Astrocyte (in vitro differentiated cells and primary cell): ENCODE measurements at regions not wholly inside any gene's neighbourhood (a gene's known extent, or its start where the extent isn't known, plus 50 kb on each side); places are given as distances from the start of the nearest gene placed in this dataset.

ENCODE experiments used
- DNase-seq: peaks from one replicate; pipeline ENCODE4 v3.0.0-alpha.2; 2010; ENCODE audit warnings: low read depth
- FAIRE-seq: peaks from 2 replicates; lab custom pipeline; 2011; peaks lifted over from hg19 to GRCh38; lab: Jason Lieb, UNC
- H2AFZ ChIP-seq: 2 replicates; pipeline ENCODE4 v1.6.0; 2012; ENCODE audit warnings: low read depth, low read length, inconsistent platforms
- H3K27ac ChIP-seq: 2 replicates; pipeline ENCODE4 v1.5.1; 2011; ENCODE audit warnings: low read depth, low read length, inconsistent platforms
- H3K27me3 ChIP-seq: 2 replicates; pipeline ENCODE4 v1.6.0; 2011; ENCODE audit warnings: low read length, inconsistent platforms; ENCODE audit not compliant: insufficient read depth
- H3K36me3 ChIP-seq: 2 replicates; pipeline ENCODE4 v1.5.1; 2011; ENCODE audit warnings: low read length, inconsistent platforms; ENCODE audit not compliant: insufficient read depth
- H3K4me1 ChIP-seq: 2 replicates; pipeline ENCODE4 v1.5.1; 2011; ENCODE audit warnings: low read length, inconsistent platforms; ENCODE audit not compliant: insufficient read depth
- H3K4me2 ChIP-seq: 2 replicates; pipeline ENCODE4 v1.6.0; 2012; ENCODE audit warnings: low read length, inconsistent platforms
- H3K4me3 ChIP-seq: 2 replicates; pipeline ENCODE4 v1.5.1; 2011; ENCODE audit warnings: low read depth, mild to moderate bottlenecking, low read length, inconsistent platforms; ENCODE audit not compliant: insufficient read depth
- H3K79me2 ChIP-seq: 2 replicates; pipeline ENCODE4 v1.6.0; 2012; ENCODE audit warnings: mild to moderate bottlenecking, low read length, inconsistent platforms; ENCODE audit not compliant: insufficient read depth
- H3K9ac ChIP-seq: 2 replicates; pipeline ENCODE4 v1.6.0; 2012; ENCODE audit warnings: mild to moderate bottlenecking, low read length, inconsistent platforms
- H3K9me3 ChIP-seq: 2 replicates; pipeline ENCODE4 v1.5.1; 2012; ENCODE audit warnings: low read depth, mild to moderate bottlenecking, low read length, inconsistent platforms; ENCODE audit not compliant: insufficient read depth
- H4K20me1 ChIP-seq: 2 replicates; pipeline ENCODE4 v1.6.0; 2012; ENCODE audit warnings: low read length, inconsistent platforms; ENCODE audit not compliant: insufficient read depth
- H3K27ac Mint-ChIP-seq: one replicate; pipeline ENCODE4 v1.8.0; 2021; ENCODE audit warnings: mild to moderate bottlenecking, mixed read lengths; ENCODE audit not compliant: unreplicated experiment
- H3K27me3 Mint-ChIP-seq: one replicate; pipeline ENCODE4 v1.8.0; 2021; ENCODE audit warnings: low read depth, mixed read lengths; ENCODE audit not compliant: unreplicated experiment
- H3K36me3 Mint-ChIP-seq: one replicate; pipeline ENCODE4 v1.8.0; 2021; ENCODE audit warnings: low read depth, mixed read lengths; ENCODE audit not compliant: unreplicated experiment
- H3K4me1 Mint-ChIP-seq: one replicate; pipeline ENCODE4 v1.8.0; 2021; ENCODE audit warnings: low read depth, mixed read lengths; ENCODE audit not compliant: unreplicated experiment
- H3K4me3 Mint-ChIP-seq: one replicate; pipeline ENCODE4 v1.8.0; 2021; ENCODE audit warnings: mild to moderate bottlenecking, moderate library complexity, mixed read lengths; ENCODE audit not compliant: unreplicated experiment
- H3K9me3 Mint-ChIP-seq: one replicate; pipeline ENCODE4 v1.8.0; 2021; ENCODE audit warnings: mild to moderate bottlenecking, mixed read lengths; ENCODE audit not compliant: unreplicated experiment
- CTCF ChIP-seq: IDR thresholded peaks from 2 replicates; pipeline ENCODE4 v1.5.1; 2011; ENCODE audit warnings: low read depth, mild to moderate bottlenecking, inconsistent platforms, low read length, moderate library complexity; ENCODE audit not compliant: insufficient read depth
- EZH2 ChIP-seq: IDR thresholded peaks from 2 replicates; pipeline ENCODE4 v1.6.1; 2012; ENCODE audit warnings: mild to moderate bottlenecking, low read length, inconsistent platforms; ENCODE audit not compliant: insufficient read depth

DNA sequence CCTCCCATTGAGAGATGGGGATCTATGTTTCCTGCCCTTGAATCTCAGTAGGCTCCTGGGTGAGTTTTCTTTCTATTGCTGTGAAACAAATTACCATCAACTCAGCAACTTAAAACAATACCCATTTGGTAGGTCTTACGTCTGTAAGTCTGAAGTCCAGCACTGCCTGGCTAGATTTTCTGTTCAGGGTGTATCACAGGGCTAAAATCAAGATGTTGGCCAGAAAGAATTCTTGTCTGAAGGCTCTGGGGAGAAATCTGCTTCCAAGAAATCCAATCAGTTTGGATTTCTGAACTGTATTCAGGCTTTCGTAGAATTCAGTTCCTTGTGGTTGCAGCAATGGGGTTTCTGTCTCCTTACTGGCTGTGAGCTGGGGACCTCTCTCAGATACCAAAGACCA lies 99.6 kb upstream of the SLC24A3 start:
- H3K36me3 Mint-ChIP-seq = no peaks in the 10 kb centered on the region
- no peak overlapping the region for H3K4me2 ChIP-seq

DNA sequence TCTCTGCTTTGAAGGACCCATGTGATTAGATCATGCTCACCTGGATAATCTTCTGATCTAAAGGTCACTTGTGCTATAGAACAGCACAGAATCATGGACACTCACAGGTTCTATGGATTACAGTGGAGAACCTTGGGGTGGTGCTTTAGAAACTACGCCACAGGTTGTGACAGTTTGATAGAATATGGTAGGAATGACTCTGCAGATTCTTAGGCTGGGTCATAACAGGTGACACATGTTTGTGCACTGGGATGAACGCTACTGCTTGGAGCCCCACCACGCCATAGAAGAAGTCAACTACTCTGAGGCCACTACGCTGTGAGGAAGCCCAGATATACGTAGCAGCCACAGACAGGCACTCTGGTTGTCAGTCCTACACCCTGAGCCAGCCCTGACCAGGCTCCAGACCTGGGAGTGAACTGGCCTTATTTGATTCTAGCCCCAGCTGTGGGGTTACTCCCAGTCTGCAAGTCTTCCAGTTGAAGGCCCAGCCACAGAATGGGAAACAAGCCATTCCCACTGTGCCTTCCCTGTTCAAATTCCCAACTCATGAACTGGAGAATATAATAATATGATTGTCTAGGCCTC lies 99.0 kb upstream of the SLC24A3 start:
- no peaks in the 10 kb centered on the region for H3K36me3 ChIP-seq
- no peaks in the 10 kb centered on the region for H3K4me1 ChIP-seq
- H3K9ac ChIP-seq = no peak overlapping the region
- H3K27ac ChIP-seq = no peak overlapping the region
- H3K27me3 ChIP-seq = no peaks in the 10 kb centered on the region
- DNase-seq = no peak
- TF ChIP-seq CTCF (no peak), EZH2 (no peak)
- H3K4me3 ChIP-seq = no peak overlapping the region
- no peaks in the 10 kb centered on the region for H3K27me3 Mint-ChIP-seq
- no peak overlapping the region for H2AFZ ChIP-seq
- no peak for FAIRE-seq
- no peaks in the 10 kb centered on the region for H3K79me2 ChIP-seq
- no peak overlapping the region for H3K4me3 Mint-ChIP-seq
- no peaks in the 10 kb centered on the region for H3K4me1 Mint-ChIP-seq
- no peak overlapping the region for H3K4me2 ChIP-seq
- no peaks in the 10 kb centered on the region for H3K36me3 Mint-ChIP-seq
- H3K27ac Mint-ChIP-seq = no peak overlapping the region
- H3K9me3 Mint-ChIP-seq = no peaks in the 10 kb centered on the region
- H3K9me3 ChIP-seq = peaks cover 4% of the 10 kb centered on the region
- no peaks in the 10 kb centered on the region for H4K20me1 ChIP-seq

More for the DNA sequence above, 99.6 kb upstream of the SLC24A3 start:
- H3K79me2 ChIP-seq = no peaks in the 10 kb centered on the region
- TF ChIP-seq EZH2 = no peak
- TF ChIP-seq CTCF = no peak
- peaks cover 8% of the 10 kb centered on the region for H3K9me3 ChIP-seq
- no peak overlapping the region for H3K4me3 Mint-ChIP-seq
- no peaks in the 10 kb centered on the region for H3K36me3 ChIP-seq
- no peak overlapping the region for H3K27ac ChIP-seq
- H2AFZ ChIP-seq = no peak overlapping the region
- H3K9me3 Mint-ChIP-seq = peaks cover 2% of the 10 kb centered on the region
- DNase-seq = no peak
- no peak overlapping the region for H3K4me3 ChIP-seq
- no peak overlapping the region for H3K9ac ChIP-seq
- no peak overlapping the region for H3K27ac Mint-ChIP-seq
- H4K20me1 ChIP-seq = no peaks in the 10 kb centered on the region
- no peaks in the 10 kb centered on the region for H3K4me1 ChIP-seq
- no peak for FAIRE-seq
- no peaks in the 10 kb centered on the region for H3K27me3 ChIP-seq
- no peaks in the 10 kb centered on the region for H3K4me1 Mint-ChIP-seq
- H3K27me3 Mint-ChIP-seq = no peaks in the 10 kb centered on the region

DNA sequence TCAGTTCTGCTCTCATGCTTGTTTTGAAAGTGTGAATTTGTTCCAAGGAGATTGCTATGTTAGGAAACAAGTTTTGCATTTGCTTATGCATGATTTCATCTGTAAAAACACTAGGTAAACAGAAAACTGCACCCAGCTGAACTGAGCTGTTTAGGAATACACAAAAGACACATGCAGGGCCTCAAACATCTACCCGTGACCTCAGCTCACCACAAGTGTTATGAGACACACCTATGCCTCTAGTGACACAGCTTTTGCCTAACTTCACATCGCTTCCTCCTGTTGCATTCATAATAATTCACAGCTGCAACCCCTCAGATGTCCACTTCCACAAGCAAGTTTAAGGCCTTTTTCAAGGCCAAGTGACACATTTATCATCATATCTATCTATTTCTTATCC lies 98.0 kb upstream of the SLC24A3 start:
- Histone ChIP-seq H3K27me3 (no peaks in the 10 kb centered on the region), H3K36me3 (no peaks in the 10 kb centered on the region), H3K4me1 (no peaks in the 10 kb centered on the region), H3K4me3 (no peak overlapping the region), H4K20me1 (no peaks in the 10 kb centered on the region), H3K9ac (no peak overlapping the region), H3K4me2 (no peak overlapping the region), H3K27ac (no peak overlapping the region), H3K9me3 (peaks cover 4% of the 10 kb centered on the region), H2AFZ (no peak overlapping the region), H3K79me2 (no peaks in the 10 kb centered on the region)
- no peak for TF ChIP-seq CTCF
- no peak for TF ChIP-seq EZH2
- DNase-seq (no peak), FAIRE-seq (no peak)
- H3K4me3 Mint-ChIP-seq = no peak overlapping the region
- H3K27me3 Mint-ChIP-seq = no peaks in the 10 kb centered on the region
- H3K36me3 Mint-ChIP-seq = no peaks in the 10 kb centered on the region
- no peaks in the 10 kb centered on the region for H3K4me1 Mint-ChIP-seq
- H3K9me3 Mint-ChIP-seq = no peaks in the 10 kb centered on the region
- H3K27ac Mint-ChIP-seq = no peak overlapping the region
